Loucy (cell line): ENCODE measurements at regions not wholly inside any gene's neighbourhood (a gene's known extent, or its start where the extent isn't known, plus 50 kb on each side); places are given as distances from the start of the nearest gene placed in this dataset.

ENCODE experiments used
- EZH2phosphoT487 ChIP-seq: fragments of 200-600 bp; IDR thresholded peaks from 2 replicates; pipeline ENCODE4 v1.6.1; 2018; ENCODE audit warnings: antibody characterized with exemption, mild to moderate bottlenecking, moderate library complexity, borderline replicate concordance
- TF ChIP-seq, protein P1 (sequence below): fragments of 200-600 bp; sonication (generic); conservative IDR thresholded peaks from 2 replicates; pipeline ENCODE4 v1.5.1; 2014; ENCODE audit warnings: mild to moderate bottlenecking, antibody characterized with exemption, low read length

DNA sequence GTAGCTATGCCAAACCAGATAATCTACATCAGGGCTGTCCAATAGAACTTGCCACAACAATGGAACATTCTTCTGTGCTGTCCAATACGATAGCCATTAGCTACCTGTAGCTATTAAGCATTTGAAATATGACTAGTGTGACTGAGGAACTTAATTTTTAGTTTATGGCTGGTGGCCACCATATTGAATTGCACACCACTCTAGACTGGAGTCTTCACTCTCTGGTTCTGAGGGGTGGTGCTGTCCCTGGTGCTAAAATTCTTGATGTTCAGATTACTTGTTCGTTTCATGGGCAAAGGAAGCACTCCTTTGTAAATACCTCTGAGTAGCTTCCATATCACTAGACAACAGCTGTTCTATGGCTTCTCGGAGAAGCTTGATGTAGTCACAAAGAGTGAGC is 296.6 kb downstream of the NPIPA8 start:
- TF ChIP-seq, protein P1, sequence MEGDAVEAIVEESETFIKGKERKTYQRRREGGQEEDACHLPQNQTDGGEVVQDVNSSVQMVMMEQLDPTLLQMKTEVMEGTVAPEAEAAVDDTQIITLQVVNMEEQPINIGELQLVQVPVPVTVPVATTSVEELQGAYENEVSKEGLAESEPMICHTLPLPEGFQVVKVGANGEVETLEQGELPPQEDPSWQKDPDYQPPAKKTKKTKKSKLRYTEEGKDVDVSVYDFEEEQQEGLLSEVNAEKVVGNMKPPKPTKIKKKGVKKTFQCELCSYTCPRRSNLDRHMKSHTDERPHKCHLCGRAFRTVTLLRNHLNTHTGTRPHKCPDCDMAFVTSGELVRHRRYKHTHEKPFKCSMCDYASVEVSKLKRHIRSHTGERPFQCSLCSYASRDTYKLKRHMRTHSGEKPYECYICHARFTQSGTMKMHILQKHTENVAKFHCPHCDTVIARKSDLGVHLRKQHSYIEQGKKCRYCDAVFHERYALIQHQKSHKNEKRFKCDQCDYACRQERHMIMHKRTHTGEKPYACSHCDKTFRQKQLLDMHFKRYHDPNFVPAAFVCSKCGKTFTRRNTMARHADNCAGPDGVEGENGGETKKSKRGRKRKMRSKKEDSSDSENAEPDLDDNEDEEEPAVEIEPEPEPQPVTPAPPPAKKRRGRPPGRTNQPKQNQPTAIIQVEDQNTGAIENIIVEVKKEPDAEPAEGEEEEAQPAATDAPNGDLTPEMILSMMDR, result no peak
- no peak for TF ChIP-seq EZH2phosphoT487
